ENCODE measurements at regions not wholly inside any gene's neighbourhood (a gene's known extent, or its start where the extent isn't known, plus 50 kb on each side); places are given as distances from the start of the nearest gene placed in this dataset.

DNA sequence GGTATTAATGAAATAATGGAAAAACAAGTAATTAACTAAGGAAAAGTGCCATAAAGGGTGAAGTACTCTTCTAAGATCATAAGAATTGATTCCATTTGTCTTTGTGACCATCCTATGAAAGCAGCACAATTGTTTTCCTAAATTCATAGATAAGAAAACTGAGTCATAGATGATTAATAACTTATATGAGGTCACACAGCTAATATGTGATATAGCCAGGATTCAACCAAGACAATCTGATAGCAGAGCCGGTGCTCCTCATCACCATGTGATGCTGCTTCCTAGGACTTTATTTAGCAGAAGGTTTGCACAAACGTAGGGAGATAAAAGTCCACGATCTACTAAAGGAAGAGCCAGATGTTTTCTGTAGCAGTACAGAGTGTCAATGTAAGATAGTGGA, 181.5 kb upstream of the SYT1 start:
- no peak for DNase-seq
- H3K36me3 Mint-ChIP-seq: no peaks in the 10 kb centered on the region
- no peaks in the 10 kb centered on the region for H3K27me3 Mint-ChIP-seq
- peaks cover 2% of the 10 kb centered on the region for H3K9me3 Mint-ChIP-seq
- H3K4me3 Mint-ChIP-seq: no peak overlapping the region
- no peak overlapping the region for H3K27ac Mint-ChIP-seq
- H3K4me1 Mint-ChIP-seq: no peaks in the 10 kb centered on the region

DNA sequence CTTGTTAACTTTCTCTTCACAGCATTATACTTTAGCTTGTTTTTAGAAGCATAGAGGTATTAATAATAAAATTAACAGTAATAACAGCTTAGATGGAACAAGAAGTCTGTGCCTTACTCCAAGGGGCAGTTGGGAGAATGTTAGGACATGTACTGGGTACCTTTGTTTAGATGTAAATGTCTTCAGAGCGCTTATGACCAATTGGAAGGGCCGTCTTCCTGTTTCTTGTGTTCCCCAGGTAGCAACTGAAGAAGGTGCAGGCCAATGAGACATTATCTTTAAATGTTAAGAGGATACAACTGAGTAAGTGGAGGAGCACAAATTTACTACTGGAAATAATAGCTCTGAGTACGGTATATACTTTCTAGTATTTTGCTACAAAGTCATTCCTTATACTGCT, 180.9 kb upstream of the SYT1 start:
- no peak overlapping the region for H3K27ac Mint-ChIP-seq
- no peaks in the 10 kb centered on the region for H3K27me3 Mint-ChIP-seq
- no peaks in the 10 kb centered on the region for H3K4me1 Mint-ChIP-seq
- no peak overlapping the region for H3K4me3 Mint-ChIP-seq
- DNase-seq: no peak
- no peaks in the 10 kb centered on the region for H3K36me3 Mint-ChIP-seq
- H3K9me3 Mint-ChIP-seq: peaks cover 2% of the 10 kb centered on the region

DNA sequence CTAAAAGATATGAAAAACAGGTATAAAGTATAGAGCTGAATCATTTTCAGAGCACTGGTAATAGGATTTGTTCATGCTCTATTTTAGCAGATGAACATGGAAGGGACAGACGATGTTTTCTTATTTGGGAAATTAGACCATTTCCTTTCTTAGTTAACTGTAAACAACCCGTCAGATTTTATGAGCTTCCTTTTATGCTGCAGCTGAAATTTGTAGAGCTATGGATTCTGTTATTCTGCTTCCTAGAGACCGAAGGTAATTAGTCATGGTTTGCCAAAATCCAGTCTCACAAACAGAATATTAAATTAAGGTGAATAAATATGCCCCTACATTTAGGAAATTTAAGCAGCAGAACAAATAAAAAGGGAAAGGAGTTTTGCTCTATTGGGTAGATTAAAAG, 180.2 kb upstream of the SYT1 start:
- Mint-ChIP-seq H3K9me3 (peaks cover 2% of the 10 kb centered on the region), H3K36me3 (no peaks in the 10 kb centered on the region), H3K27ac (no peak overlapping the region), H3K4me3 (no peak overlapping the region), H3K27me3 (no peaks in the 10 kb centered on the region), H3K4me1 (no peaks in the 10 kb centered on the region)
- no peak for DNase-seq

DNA sequence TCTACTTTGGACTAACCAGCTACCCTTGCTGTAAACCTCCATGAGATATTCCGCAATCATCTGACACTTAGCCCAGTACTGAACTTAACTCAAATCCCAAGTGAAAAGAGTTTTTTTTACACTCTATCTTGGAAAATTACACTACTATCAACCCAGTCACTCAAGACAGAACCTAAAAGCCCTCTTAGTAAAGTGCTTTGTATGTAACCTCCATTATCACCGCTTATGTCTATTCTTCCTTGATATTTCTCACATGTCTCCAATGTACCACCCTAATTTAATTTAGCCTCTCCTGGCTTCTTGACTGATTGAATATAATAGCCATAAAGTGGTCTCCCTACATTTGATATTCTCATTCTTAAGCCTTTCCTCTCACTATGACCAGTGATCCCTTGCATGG, 168.8 kb upstream of the SYT1 start:
- Mint-ChIP-seq H3K4me1 (no peaks in the 10 kb centered on the region), H3K36me3 (no peaks in the 10 kb centered on the region), H3K9me3 (peaks cover 6% of the 10 kb centered on the region), H3K27ac (no peak overlapping the region), H3K27me3 (no peaks in the 10 kb centered on the region), H3K4me3 (no peak overlapping the region)
- DNase-seq: no peak

DNA sequence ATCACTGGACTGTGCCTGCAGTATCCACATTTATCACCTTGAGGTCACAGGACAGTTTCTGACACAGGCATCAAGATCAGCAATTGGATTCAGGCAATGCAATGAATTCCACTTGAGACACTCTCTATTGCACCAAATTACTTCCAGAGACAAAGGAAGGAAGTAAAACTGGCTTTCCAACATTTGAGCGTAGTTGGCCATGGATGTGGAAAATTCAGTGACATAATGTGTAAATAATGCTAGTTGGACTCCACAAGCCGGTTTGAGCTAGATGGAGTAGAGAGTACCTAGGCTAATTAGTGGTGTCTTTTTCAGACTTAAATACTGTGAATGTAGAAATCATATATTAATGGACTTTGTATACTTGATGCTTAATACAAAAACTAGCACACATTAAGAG, 168.3 kb upstream of the SYT1 start:
- no peak overlapping the region for H3K4me3 Mint-ChIP-seq
- H3K4me1 Mint-ChIP-seq: no peaks in the 10 kb centered on the region
- H3K36me3 Mint-ChIP-seq: no peaks in the 10 kb centered on the region
- H3K9me3 Mint-ChIP-seq: peaks cover 6% of the 10 kb centered on the region
- H3K27ac Mint-ChIP-seq: no peak overlapping the region
- H3K27me3 Mint-ChIP-seq: no peaks in the 10 kb centered on the region
- DNase-seq: no peak

DNA sequence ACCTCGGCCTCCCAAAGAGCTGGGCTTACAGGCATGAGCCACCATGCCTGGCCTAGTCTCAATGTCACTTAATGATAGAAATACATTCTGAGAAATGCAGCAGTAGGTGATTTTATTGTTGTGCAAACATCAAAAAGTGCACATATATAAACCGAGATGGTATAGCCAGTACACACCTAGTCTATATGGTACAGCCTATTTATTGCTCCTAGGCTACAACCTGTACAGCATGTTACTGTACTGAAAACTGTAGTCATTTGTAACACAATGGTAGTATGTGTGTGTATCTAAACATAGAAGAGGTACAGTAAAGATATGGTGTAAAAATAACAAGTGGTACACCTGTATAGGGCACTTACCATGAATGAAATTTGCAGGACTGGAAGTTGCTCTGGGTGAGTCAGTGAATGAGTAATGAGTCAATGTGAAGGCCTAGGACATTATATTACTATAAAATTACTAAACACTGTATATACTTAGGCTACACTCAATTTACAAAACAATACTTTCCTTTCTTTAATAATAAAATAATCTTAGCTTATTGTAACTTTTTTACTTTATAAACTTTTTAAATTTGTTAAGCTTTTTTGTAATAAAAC, 166.7 kb upstream of the SYT1 start:
- H3K4me3 Mint-ChIP-seq: no peak overlapping the region
- H3K27me3 Mint-ChIP-seq: no peaks in the 10 kb centered on the region
- no peak overlapping the region for H3K27ac Mint-ChIP-seq
- no peak for DNase-seq
- H3K9me3 Mint-ChIP-seq: peaks cover 6% of the 10 kb centered on the region
- no peaks in the 10 kb centered on the region for H3K4me1 Mint-ChIP-seq
- no peaks in the 10 kb centered on the region for H3K36me3 Mint-ChIP-seq

DNA sequence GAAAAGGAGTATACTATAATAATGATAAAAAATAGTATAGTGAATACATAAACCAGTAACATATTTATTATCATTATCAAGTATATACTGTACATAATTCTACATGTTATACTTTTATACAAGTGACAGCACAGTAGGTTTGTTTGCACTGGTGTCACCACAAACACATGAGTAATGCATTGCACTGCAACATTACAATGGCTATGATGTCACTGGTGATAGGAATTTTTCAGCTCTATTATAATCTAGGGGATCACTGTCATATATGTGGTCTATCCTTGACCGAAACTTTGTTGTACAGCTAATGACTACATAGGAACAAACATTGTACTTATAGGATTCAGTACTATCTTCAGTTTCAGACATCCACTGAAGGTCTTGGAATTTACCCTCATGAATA, 165.8 kb upstream of the SYT1 start:
- Mint-ChIP-seq H3K27me3 (no peaks in the 10 kb centered on the region), H3K27ac (no peak overlapping the region), H3K4me1 (no peaks in the 10 kb centered on the region), H3K9me3 (peaks cover 6% of the 10 kb centered on the region), H3K36me3 (no peaks in the 10 kb centered on the region), H3K4me3 (no peak overlapping the region)
- DNase-seq: no peak

DNA sequence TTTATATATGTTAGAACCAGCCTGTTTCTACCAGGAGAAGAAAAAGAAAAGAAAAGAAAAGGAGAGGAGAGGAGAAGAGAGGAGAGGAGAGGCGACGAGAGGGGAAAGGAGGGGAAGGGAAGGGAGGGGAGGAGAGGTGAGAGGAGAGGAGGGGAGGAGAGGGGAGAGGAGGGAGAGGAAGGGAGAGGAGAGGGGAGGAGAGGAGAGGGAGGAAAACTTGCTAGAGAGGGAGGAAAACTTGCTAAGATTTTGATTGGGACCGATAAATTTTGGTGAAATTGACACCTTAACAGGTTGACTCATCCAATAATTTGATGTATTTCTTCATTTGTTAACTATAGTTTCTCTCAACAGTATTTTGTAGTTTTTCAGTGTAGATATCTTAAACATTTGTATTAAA, 164.0 kb upstream of the SYT1 start:
- Mint-ChIP-seq H3K4me3 (no peak overlapping the region), H3K4me1 (no peaks in the 10 kb centered on the region), H3K27ac (no peak overlapping the region), H3K27me3 (no peaks in the 10 kb centered on the region), H3K9me3 (peaks cover 6% of the 10 kb centered on the region), H3K36me3 (no peaks in the 10 kb centered on the region)
- DNase-seq: no peak

DNA sequence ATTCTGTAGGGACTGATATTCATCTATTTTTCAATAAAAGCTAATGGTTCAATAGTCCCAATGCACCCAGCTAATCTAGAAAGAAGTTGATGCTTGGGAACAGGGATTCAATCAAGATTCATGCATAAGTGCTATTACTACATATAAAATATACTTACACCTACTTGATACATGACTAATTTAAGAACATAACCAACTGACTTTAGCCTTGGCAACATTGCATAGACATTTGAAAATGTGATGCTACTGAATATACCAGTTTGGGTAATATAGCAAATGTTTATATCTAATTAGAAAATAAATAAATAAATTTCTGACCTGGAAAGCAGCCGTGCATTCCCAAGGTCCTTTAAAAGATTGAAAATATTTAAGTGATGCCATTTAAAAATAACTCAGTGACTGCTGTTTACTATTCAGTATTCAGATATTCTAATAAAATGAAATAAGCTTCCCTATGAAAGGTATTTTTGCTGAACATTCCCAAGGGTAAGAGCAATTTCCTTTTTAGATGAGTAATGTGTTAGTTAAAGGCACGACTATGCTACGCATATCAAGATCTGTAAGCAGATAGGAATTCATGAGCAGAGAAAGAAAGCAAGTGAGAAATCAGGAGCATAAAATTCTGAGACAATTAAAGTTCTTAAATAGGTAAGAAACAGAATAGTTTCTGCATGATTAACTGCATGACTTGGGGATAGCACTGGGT, 160.6 kb upstream of the SYT1 start:
- no peaks in the 10 kb centered on the region for H3K36me3 Mint-ChIP-seq
- H3K27ac Mint-ChIP-seq: no peak overlapping the region
- no peaks in the 10 kb centered on the region for H3K9me3 Mint-ChIP-seq
- DNase-seq: no peak
- H3K27me3 Mint-ChIP-seq: no peaks in the 10 kb centered on the region
- H3K4me1 Mint-ChIP-seq: no peaks in the 10 kb centered on the region
- H3K4me3 Mint-ChIP-seq: no peak overlapping the region

DNA sequence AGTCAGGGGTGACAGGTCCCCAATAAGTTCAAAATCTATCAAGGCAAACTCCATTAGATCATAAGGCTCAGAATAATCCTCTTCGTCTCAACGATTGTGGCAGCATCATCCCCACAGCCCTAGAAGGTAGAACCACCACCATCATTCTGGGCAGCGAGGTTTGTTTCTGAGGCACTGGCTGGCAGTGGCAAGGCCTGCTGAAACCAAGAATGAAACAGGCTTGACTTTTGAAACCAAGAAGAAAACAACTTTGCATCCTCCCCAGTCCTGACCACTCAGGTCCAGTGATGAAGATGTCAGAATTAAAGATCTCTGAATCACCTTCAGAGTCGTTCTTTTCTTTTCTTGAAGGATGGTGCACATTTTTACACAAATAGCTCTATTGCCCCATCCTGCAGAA, 152.6 kb upstream of the SYT1 start:
- Mint-ChIP-seq H3K36me3 (no peaks in the 10 kb centered on the region), H3K9me3 (no peaks in the 10 kb centered on the region), H3K4me3 (no peak overlapping the region), H3K4me1 (no peaks in the 10 kb centered on the region), H3K27ac (no peak overlapping the region), H3K27me3 (no peaks in the 10 kb centered on the region)
- no peak for DNase-seq

DNA sequence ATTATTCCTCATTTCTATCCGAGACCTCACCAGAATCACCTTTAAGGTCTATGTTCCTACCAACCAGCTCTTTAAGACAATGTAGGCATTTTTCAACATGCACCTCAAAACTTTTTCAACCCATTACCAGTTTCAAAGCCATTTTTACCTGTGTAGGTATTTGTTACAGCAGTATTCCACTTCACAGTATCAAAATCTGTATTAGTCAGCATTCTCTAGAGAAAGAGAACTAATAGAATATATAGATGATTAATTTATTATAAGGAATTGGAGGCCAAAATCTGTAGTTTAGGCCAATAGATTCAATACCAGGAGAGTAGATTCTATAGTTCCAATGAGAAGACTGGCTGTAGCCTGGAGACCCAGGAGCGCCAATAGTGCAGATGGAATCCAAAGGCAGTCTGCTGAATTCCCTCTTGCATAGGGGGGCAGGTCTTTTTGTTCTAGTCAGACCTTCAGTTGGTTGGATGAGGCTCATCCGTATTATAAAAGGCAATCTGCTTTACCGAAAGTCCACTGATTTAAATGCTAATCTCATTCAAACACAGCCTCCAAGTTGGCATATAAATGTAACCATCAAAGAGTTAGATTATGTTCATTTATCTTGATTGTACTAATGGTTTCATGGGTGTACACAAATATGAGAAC, 151.6 kb upstream of the SYT1 start:
- Mint-ChIP-seq H3K4me3 (no peak overlapping the region), H3K4me1 (no peaks in the 10 kb centered on the region), H3K9me3 (no peaks in the 10 kb centered on the region), H3K27ac (no peak overlapping the region), H3K27me3 (no peaks in the 10 kb centered on the region), H3K36me3 (no peaks in the 10 kb centered on the region)
- DNase-seq: no peak

DNA sequence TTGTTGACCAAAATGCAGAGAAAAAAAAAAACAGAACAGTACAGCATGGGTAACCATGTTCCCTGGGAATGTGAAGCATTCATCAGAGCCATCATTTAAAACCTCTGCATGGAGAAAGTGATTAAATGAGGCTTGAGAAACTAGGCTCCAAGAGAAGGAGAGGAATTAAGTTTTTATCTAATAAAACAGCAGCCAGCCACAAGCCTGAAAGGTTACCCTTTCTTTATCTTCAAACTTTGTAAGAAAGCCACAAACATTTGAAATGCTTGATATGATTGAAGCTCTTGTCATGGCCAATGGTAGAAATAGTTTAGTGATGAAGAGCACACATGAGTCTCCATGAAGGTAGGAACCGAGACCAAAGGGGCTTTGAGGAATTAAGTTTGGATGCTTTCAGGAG, 144.9 kb upstream of the SYT1 start:
- Mint-ChIP-seq H3K27me3 (no peaks in the 10 kb centered on the region), H3K4me1 (no peaks in the 10 kb centered on the region), H3K4me3 (no peak overlapping the region), H3K27ac (no peak overlapping the region), H3K9me3 (no peaks in the 10 kb centered on the region), H3K36me3 (no peaks in the 10 kb centered on the region)
- DNase-seq: no peak

DNA sequence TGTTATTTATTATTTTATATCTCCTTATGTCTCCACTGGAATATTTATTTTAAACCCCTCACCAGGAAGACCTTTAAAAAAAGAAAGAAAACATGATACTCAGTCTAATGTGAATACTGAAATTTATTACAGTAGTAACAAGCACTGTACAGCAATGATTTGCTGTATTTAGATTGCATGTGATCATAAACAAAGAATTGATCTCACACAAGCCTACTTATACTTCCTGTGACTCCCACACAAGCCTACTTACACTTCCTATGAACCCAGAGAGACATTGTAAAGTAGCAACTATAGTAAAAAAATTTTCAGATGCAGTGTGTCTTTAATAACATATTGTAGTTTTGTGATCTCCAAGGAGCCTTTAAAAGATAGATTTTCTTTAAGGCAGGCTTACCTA, 142.7 kb upstream of the SYT1 start:
- H3K9me3 Mint-ChIP-seq: no peaks in the 10 kb centered on the region
- H3K27me3 Mint-ChIP-seq: no peaks in the 10 kb centered on the region
- H3K27ac Mint-ChIP-seq: no peak overlapping the region
- no peak overlapping the region for H3K4me3 Mint-ChIP-seq
- H3K36me3 Mint-ChIP-seq: no peaks in the 10 kb centered on the region
- no peaks in the 10 kb centered on the region for H3K4me1 Mint-ChIP-seq
- no peak for DNase-seq

DNA sequence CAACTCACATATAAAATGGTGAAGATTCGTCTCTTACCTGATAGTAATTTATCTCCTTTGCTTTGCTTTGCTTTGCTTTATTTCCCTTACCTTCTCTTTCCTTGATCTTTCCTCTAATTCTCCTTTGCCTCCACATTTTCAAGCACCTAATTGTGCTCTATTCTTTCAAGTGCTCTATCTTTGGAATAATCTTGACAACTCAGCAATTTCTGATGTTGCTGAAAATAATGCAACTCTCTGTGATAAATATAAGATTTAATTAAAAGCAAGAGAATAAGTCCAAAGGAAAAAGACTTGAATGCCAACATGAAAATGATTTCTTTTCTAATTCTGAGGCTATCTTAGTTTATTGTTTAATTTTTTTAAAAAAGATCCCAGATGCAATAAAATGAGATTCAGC, 139.5 kb upstream of the SYT1 start:
- no peak for DNase-seq
- H3K9me3 Mint-ChIP-seq: no peaks in the 10 kb centered on the region
- H3K4me3 Mint-ChIP-seq: no peak overlapping the region
- H3K36me3 Mint-ChIP-seq: no peaks in the 10 kb centered on the region
- no peaks in the 10 kb centered on the region for H3K4me1 Mint-ChIP-seq
- H3K27me3 Mint-ChIP-seq: no peaks in the 10 kb centered on the region
- H3K27ac Mint-ChIP-seq: no peak overlapping the region

DNA sequence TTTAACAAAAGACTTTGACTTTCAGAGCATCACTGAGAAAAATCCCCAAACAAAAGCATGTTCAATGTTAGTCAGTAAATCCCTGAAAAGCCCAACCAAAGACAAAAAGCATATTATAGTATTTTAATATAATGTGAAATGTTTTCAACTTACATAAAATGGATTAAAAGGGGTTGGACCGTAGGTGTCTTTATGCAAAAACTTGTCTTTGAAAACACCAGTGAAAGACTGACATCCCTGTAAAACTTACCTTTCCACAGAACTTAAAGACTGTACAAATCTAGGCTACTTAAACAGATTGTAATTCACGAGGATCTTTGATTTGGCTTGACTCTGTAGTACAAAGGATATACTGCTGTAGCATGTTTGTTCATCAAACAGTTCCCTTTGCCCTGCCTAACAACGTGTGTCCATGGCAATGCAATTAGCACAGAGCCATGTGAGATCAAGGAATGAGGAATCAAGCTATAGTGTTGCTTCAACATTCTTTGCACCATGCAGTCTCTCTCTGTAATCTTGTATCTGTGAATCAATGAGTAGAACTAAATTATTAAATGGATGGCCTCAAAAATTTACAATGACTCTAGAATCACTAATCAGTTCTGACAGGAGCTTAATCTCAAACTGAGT, 138.5 kb upstream of the SYT1 start:
- no peaks in the 10 kb centered on the region for H3K9me3 Mint-ChIP-seq
- H3K27me3 Mint-ChIP-seq: no peaks in the 10 kb centered on the region
- no peaks in the 10 kb centered on the region for H3K36me3 Mint-ChIP-seq
- DNase-seq: no peak
- H3K4me1 Mint-ChIP-seq: no peaks in the 10 kb centered on the region
- no peak overlapping the region for H3K27ac Mint-ChIP-seq
- no peak overlapping the region for H3K4me3 Mint-ChIP-seq

DNA sequence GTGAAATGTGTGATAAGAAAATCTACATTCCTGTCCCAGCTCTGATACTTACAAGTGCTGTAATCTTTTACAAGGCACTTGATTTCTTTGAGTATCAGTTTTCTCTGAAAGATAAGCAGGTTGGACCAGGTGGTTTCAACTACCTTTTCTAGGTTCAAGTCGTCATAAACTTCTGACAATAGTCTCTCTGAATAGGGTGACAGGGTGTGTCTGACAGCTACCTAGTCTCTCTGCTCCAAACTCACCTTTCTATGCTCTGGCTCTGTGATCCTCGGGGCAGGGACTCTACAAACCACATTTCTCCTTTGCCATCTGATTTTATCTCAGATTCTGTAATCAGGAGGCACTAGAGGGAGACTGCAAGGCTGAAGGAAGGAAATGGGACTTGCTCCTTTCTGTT, 137.7 kb upstream of the SYT1 start:
- no peak overlapping the region for H3K4me3 Mint-ChIP-seq
- no peaks in the 10 kb centered on the region for H3K27me3 Mint-ChIP-seq
- no peak for DNase-seq
- no peaks in the 10 kb centered on the region for H3K4me1 Mint-ChIP-seq
- no peaks in the 10 kb centered on the region for H3K36me3 Mint-ChIP-seq
- no peaks in the 10 kb centered on the region for H3K9me3 Mint-ChIP-seq
- no peak overlapping the region for H3K27ac Mint-ChIP-seq
